Neural cell (in vitro differentiated cells): ENCODE measurements at regions not wholly inside any gene's neighbourhood (a gene's known extent, or its start where the extent isn't known, plus 50 kb on each side); places are given as distances from the start of the nearest gene placed in this dataset.

Experiments used
- H2AFZ ChIP-seq: fragments of 200-600, 300-800 bp; sonication (generic), shearing (Covaris generic); 2 replicates; pipeline ENCODE4 v1.6.0; 2014; ENCODE audit warnings: low read depth, mild to moderate bottlenecking, antibody characterized with exemption, low read length, moderate library complexity
- H3F3A ChIP-seq: fragments of 200-600 bp; shearing (Covaris generic); 2 replicates; pipeline ENCODE4 v1.6.1; 2016; ENCODE audit warnings: mild to moderate bottlenecking, moderate library complexity, mixed read lengths, antibody characterized with exemption, low read length; ENCODE audit not compliant: insufficient read depth, poor library complexity, severe bottlenecking
- H3K27ac ChIP-seq: fragments of 200-600, 300-800 bp; sonication (generic), shearing (Covaris generic); 2 replicates; pipeline ENCODE4 v1.5.1; 2014; ENCODE audit warnings: mild to moderate bottlenecking, low read length, moderate library complexity
- H3K27me3 ChIP-seq: fragments of 300-800, 200-600 bp; sonication (generic), shearing (Covaris generic); 2 replicates; pipeline ENCODE4 v1.6.0; 2014; ENCODE audit warnings: mild to moderate bottlenecking, low read depth, low read length, moderate library complexity; ENCODE audit not compliant: insufficient read depth
- H3K36me3 ChIP-seq: fragments of 300-800, 200-600 bp; sonication (generic), shearing (Covaris generic); 2 replicates; pipeline ENCODE4 v1.5.1; 2014; ENCODE audit warnings: mild to moderate bottlenecking, antibody characterized with exemption, low read length, moderate library complexity; ENCODE audit not compliant: insufficient read depth
- H3K4me2 ChIP-seq: fragments of 300-800, 200-600 bp; sonication (generic), shearing (Covaris generic); 2 replicates; pipeline ENCODE4 v1.6.0; 2014; ENCODE audit warnings: mild to moderate bottlenecking, low read length
- H3K4me3 ChIP-seq: fragments of 300-800, 200-600 bp; sonication (generic), shearing (Covaris generic); 2 replicates; pipeline ENCODE4 v1.5.1; 2014; ENCODE audit warnings: mild to moderate bottlenecking, low read length, moderate library complexity
- H3K79me2 ChIP-seq: fragments of 200-600 bp; shearing (Covaris generic); replicated peaks from 2 replicates; pipeline ENCODE4 v1.6.0; 2014; ENCODE audit warnings: mild to moderate bottlenecking, low read length, moderate library complexity; ENCODE audit not compliant: insufficient read depth
- H3K9ac ChIP-seq: fragments of 300-800, 200-600 bp; sonication (generic), shearing (Covaris generic); 2 replicates; pipeline ENCODE4 v1.6.1; 2016; ENCODE audit warnings: mild to moderate bottlenecking, low read length, mixed read lengths
- H3K9me2 ChIP-seq: fragments of 200-600 bp; shearing (Covaris generic); 2 replicates; pipeline ENCODE4 v1.6.1; 2016; ENCODE audit warnings: mild to moderate bottlenecking, low read length, mixed read lengths; ENCODE audit not compliant: insufficient read depth
- H3K9me3 ChIP-seq: fragments of 200-600, 300-800 bp; sonication (generic), shearing (Covaris generic); 2 replicates; pipeline ENCODE4 v1.6.1; 2016; ENCODE audit warnings: mild to moderate bottlenecking, mixed run types, low read length, moderate library complexity, mixed read lengths
- H4K20me1 ChIP-seq: fragments of 200-600 bp; shearing (Covaris generic); 2 replicates; pipeline ENCODE4 v1.6.1; 2016; ENCODE audit warnings: mild to moderate bottlenecking, mixed run types; ENCODE audit not compliant: insufficient read depth
- EP300 ChIP-seq: fragments of 450-650 bp; conservative IDR thresholded peaks from 2 replicates; pipeline ENCODE4 v1.6.1; 2014; ENCODE audit warnings: antibody characterized with exemption, mild to moderate bottlenecking, moderate library complexity; ENCODE audit not compliant: poor library complexity, severe bottlenecking
- EZH2 ChIP-seq: fragments of 200-600, 300-800 bp; shearing (Covaris generic), sonication (generic); IDR thresholded peaks from 2 replicates; pipeline ENCODE4 v1.6.1; 2014; ENCODE audit warnings: antibody characterized with exemption, low read length, borderline replicate concordance, mild to moderate bottlenecking; ENCODE audit not compliant: insufficient read depth, poor library complexity, severe bottlenecking
- MXI1 ChIP-seq: fragments of 450-650 bp; conservative IDR thresholded peaks from 2 replicates; pipeline ENCODE4 v1.6.1; 2014; ENCODE audit warnings: antibody characterized with exemption, mild to moderate bottlenecking; ENCODE audit not compliant: poor library complexity, severe bottlenecking
- POLR2AphosphoS5 ChIP-seq: IDR thresholded peaks from 2 replicates; pipeline ENCODE4 v1.6.1; 2012
- RAD21 ChIP-seq: fragments of 450-650 bp; conservative IDR thresholded peaks from 2 replicates; pipeline ENCODE4 v1.6.1; 2014; ENCODE audit warnings: antibody characterized with exemption, mild to moderate bottlenecking, moderate library complexity
- SMC3 ChIP-seq: fragments of 450-650 bp; conservative IDR thresholded peaks from 2 replicates; pipeline ENCODE4 v1.6.1; 2014; ENCODE audit warnings: antibody characterized with exemption, mild to moderate bottlenecking, moderate library complexity; ENCODE audit not compliant: poor library complexity
- TAF1 ChIP-seq: IDR thresholded peaks from 2 replicates; pipeline ENCODE4 v1.6.1; 2012; ENCODE audit warnings: low read depth
- TF ChIP-seq, protein P1 (sequence below): fragments of 450-650 bp; IDR thresholded peaks from 2 replicates; pipeline ENCODE4 v1.5.1; 2014; ENCODE audit warnings: antibody characterized with exemption, mild to moderate bottlenecking, moderate library complexity; ENCODE audit not compliant: poor library complexity, severe bottlenecking
- TF ChIP-seq, protein P2 (sequence below): IDR thresholded peaks from 2 replicates; pipeline ENCODE4 v1.6.1; 2012; ENCODE audit warnings: borderline replicate concordance

DNA sequence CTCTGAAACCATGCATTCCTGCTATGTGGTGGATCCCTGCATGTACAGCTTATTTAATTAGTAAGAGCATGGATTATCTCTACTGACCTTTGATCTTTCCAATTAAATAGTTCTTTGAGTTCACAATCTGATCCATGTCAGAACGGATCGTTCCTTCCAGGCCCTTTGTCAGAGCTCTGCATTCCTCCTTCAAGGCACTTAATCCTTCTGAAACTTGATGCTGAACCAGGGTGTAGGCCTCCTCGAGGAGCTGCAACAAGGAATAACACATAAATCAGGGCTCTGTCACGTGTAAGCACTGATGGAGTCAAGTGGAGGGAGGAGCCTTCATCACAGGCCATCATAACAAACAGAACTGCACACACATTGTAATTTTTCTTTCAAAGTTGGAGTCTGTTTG lies 68.4 kb upstream of the EDEM3 start:
- Histone ChIP-seq H3K9me3 (no peaks in the 10 kb centered on the region), H2AFZ (no peak overlapping the region), H3K79me2 (no peaks in the 10 kb centered on the region), H3K27ac (no peak overlapping the region), H3K4me3 (no peak overlapping the region), H3K9ac (no peak overlapping the region), H3K4me2 (no peak overlapping the region), H4K20me1 (no peaks in the 10 kb centered on the region), H3F3A (no peaks in the 10 kb centered on the region), H3K36me3 (no peaks in the 10 kb centered on the region), H3K27me3 (no peaks in the 10 kb centered on the region), H3K9me2 (no peaks in the 10 kb centered on the region)
- TF ChIP-seq, protein P1, sequence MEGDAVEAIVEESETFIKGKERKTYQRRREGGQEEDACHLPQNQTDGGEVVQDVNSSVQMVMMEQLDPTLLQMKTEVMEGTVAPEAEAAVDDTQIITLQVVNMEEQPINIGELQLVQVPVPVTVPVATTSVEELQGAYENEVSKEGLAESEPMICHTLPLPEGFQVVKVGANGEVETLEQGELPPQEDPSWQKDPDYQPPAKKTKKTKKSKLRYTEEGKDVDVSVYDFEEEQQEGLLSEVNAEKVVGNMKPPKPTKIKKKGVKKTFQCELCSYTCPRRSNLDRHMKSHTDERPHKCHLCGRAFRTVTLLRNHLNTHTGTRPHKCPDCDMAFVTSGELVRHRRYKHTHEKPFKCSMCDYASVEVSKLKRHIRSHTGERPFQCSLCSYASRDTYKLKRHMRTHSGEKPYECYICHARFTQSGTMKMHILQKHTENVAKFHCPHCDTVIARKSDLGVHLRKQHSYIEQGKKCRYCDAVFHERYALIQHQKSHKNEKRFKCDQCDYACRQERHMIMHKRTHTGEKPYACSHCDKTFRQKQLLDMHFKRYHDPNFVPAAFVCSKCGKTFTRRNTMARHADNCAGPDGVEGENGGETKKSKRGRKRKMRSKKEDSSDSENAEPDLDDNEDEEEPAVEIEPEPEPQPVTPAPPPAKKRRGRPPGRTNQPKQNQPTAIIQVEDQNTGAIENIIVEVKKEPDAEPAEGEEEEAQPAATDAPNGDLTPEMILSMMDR = no peak
- no peak for TF ChIP-seq SMC3
- TF ChIP-seq POLR2AphosphoS5 = no peak
- TF ChIP-seq RAD21 = no peak
- TF ChIP-seq TAF1 = no peak

DNA sequence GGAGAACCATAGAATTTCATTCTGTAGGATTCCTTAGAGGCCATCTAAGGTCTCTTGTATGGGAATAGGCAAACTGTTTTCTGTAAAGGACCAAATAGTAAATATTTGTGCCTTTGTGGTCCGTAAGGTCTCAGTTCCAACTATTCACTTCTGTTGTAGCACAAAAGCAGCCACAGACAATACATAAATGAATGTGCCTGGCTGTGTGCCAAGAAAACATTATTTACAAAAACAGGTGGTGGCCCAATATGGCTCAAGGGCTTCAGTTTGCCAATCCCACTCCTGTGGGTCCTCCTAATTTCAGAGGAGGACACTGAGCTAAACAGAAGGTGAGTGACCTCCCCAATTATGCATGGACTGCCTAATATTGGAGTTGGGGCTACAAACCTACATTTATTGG lies 67.6 kb upstream of the EDEM3 start:
- H3K36me3 ChIP-seq = no peaks in the 10 kb centered on the region
- H3K79me2 ChIP-seq = no peaks in the 10 kb centered on the region
- H3K27ac ChIP-seq = no peak overlapping the region
- no peaks in the 10 kb centered on the region for H3K9me2 ChIP-seq
- H4K20me1 ChIP-seq = no peaks in the 10 kb centered on the region
- H3K9me3 ChIP-seq = no peaks in the 10 kb centered on the region
- no peak overlapping the region for H3K9ac ChIP-seq
- H3K4me3 ChIP-seq = no peak overlapping the region
- TF ChIP-seq POLR2AphosphoS5 = no peak
- TF ChIP-seq TAF1 = no peak
- no peak for TF ChIP-seq MXI1
- TF ChIP-seq, protein P1 = no peak
- no peak for TF ChIP-seq SMC3
- TF ChIP-seq, protein P2, sequence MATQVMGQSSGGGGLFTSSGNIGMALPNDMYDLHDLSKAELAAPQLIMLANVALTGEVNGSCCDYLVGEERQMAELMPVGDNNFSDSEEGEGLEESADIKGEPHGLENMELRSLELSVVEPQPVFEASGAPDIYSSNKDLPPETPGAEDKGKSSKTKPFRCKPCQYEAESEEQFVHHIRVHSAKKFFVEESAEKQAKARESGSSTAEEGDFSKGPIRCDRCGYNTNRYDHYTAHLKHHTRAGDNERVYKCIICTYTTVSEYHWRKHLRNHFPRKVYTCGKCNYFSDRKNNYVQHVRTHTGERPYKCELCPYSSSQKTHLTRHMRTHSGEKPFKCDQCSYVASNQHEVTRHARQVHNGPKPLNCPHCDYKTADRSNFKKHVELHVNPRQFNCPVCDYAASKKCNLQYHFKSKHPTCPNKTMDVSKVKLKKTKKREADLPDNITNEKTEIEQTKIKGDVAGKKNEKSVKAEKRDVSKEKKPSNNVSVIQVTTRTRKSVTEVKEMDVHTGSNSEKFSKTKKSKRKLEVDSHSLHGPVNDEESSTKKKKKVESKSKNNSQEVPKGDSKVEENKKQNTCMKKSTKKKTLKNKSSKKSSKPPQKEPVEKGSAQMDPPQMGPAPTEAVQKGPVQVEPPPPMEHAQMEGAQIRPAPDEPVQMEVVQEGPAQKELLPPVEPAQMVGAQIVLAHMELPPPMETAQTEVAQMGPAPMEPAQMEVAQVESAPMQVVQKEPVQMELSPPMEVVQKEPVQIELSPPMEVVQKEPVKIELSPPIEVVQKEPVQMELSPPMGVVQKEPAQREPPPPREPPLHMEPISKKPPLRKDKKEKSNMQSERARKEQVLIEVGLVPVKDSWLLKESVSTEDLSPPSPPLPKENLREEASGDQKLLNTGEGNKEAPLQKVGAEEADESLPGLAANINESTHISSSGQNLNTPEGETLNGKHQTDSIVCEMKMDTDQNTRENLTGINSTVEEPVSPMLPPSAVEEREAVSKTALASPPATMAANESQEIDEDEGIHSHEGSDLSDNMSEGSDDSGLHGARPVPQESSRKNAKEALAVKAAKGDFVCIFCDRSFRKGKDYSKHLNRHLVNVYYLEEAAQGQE = no peak
- no peak for TF ChIP-seq EP300
- no peak for TF ChIP-seq RAD21
- TF ChIP-seq EZH2 = no peak
- no peaks in the 10 kb centered on the region for H3F3A ChIP-seq
- H2AFZ ChIP-seq = no peak overlapping the region
- no peaks in the 10 kb centered on the region for H3K27me3 ChIP-seq
- no peak overlapping the region for H3K4me2 ChIP-seq
